ENCODE measurements at regions not wholly inside any gene's neighbourhood (a gene's known extent, or its start where the extent isn't known, plus 50 kb on each side); places are given as distances from the start of the nearest gene placed in this dataset.
A peak's percentile ranks its signal among the peaks of the same experiment; 100 is the strongest.

DNA sequence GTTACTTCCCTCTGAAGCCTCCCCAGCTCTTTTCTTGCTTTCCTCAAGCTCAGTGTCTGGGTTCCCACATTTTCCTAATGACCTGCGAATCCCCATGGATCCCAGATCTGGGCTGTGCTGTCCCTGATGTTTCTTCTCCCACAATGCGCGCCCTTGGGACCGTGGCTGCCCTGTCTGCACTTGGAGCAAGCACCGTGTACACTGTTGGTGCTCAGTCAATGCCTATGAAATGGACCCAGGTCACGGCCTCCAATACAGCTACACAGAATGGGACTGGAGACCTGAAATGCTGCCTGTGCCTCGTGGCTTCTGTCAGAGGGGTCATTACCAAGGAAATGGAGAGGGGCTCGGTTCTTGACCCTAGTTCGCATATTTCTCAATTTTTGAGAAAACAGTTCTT, 160.1 kb upstream of the SOX1 start:
- DNase-seq (ENCODE audit: low read depth, low spot score): no peak
- no peak overlapping the region for H3K4me3 ChIP-seq (ENCODE audit: low read length)

DNA sequence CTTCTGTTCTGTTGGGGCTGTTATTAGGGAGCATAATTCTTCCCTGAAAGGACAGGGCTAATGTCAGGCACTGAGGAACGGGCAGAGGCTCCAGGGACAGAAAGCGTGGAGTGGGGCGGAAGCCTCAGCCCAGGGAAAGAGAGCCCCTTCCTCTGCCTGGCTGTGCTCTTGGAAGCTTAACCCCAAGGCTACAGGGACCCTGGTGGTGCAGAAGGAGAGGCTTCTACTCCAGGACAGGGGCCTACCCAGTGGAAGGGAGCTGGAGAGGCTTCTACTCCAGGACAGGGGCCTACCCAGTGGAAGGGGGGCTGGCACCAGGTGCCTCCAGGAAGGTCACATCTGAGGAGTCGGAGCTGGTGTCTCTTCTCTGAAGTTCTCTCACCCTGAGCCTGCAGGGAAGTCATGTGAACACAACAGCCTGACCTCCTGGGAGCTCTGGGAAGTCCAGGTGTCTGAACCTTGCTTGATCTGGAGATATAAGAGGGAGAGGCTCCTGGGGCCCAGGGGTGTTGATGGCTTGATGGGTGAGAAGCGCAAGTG, 159.5 kb upstream of the SOX1 start:
- DNase-seq (ENCODE audit: low read depth, low spot score): no peak
- H3K4me3 ChIP-seq (ENCODE audit: low read length): no peak overlapping the region

DNA sequence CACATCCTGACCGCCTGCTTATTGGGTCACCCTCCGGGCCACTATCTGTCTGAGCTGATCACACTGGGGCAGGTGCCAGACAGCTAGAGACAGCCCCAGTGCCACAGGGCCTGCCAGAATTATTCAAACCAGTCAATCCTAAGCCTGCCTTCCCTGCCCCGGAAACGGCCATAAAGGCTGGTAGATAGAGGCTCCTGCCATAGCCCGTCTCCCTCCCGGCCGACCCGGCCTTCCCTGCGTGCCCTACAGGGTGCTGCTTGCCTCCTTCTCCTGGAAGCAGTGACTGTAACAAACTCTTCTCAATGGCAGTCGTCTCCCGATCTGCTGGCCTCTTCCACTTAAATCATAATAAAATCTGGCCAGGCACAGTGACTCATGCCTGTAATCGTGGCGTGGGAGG, 158.6 kb upstream of the SOX1 start:
- no peak for DNase-seq (ENCODE audit: low read depth, low spot score)
- no peak overlapping the region for H3K4me3 ChIP-seq (ENCODE audit: low read length)

- DNase-seq (ENCODE audit: low read depth, low spot score): no peak
- H3K4me3 ChIP-seq (ENCODE audit: low read length): no peak overlapping the region
Measured at GRCh38 chr13:111908981-111909380, 158.0 kb upstream of the SOX1 start.

DNA sequence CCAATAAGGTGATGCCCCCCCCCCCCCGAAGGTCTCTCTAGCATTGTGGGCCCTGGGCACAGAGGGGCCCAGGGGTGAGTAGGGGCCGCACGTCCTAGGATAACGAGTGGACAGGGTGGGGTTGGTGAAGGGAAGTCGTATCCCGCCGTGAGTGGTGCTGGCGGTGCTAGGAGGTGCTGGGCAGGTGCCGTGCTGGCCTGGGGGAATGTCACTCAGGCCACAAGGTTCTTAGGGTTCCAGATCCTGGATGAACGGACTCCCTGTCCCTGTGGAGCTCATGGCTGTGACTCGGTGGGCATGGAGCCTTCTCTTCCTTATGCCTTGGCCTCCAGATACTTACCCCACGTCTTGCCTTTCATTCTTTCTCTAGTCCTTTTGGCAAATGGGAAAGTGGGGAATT, 157.4 kb upstream of the SOX1 start:
- no peak for DNase-seq (ENCODE audit: low read depth, low spot score)
- H3K4me3 ChIP-seq (ENCODE audit: low read length): no peak overlapping the region

DNA sequence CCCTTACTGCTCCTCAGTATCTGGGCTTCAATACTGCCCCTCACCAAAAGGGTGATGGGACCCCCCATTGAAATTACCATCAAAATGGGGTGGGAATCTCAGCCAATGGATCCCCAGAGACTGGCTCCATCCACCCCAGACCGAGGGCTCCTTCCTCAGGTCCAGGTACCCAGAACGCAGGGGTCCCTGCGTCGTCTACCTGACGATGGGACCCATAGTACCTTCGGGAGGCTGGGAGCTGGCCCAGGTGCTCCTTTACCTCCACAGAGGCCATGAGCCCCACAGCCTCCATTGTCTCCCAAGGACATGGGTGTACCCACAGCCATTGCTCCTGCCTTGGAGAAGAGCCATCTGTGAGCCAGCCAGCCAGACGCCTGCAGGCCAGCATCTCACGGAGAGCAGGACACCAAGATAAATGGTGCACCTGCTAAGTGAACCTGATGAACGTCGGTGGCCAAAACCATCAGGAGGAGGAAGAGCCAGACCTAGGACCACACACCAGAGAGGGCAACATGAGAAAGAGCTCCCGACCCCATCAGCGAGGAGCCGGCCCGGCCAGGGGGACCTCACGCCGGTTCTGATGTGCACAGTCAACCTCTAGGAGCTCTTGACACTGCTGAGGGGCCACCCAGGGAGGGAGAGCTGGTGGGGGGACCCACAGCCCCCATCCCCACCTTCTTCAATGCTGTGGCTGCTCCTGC, 156.8 kb upstream of the SOX1 start:
- no peak for DNase-seq (ENCODE audit: low read depth, low spot score)
- H3K4me3 ChIP-seq (ENCODE audit: low read length): no peak overlapping the region

- no peak for DNase-seq (ENCODE audit: low read depth, low spot score)
- H3K4me3 ChIP-seq (ENCODE audit: low read length): no peak overlapping the region
Measured at GRCh38 chr13:111911121-111911720, 155.7 kb upstream of the SOX1 start.

GRCh38 chr13:111911754-111912452, 155.0 kb upstream of the SOX1 start:
- DNase-seq (ENCODE audit: low read depth, low spot score): no peak
- no peak overlapping the region for H3K4me3 ChIP-seq (ENCODE audit: low read length)

- DNase-seq (ENCODE audit: low read depth, low spot score): no peak
- no peak overlapping the region for H3K4me3 ChIP-seq (ENCODE audit: low read length)
Measured at GRCh38 chr13:111912453-111912866, 154.5 kb upstream of the SOX1 start.

DNA sequence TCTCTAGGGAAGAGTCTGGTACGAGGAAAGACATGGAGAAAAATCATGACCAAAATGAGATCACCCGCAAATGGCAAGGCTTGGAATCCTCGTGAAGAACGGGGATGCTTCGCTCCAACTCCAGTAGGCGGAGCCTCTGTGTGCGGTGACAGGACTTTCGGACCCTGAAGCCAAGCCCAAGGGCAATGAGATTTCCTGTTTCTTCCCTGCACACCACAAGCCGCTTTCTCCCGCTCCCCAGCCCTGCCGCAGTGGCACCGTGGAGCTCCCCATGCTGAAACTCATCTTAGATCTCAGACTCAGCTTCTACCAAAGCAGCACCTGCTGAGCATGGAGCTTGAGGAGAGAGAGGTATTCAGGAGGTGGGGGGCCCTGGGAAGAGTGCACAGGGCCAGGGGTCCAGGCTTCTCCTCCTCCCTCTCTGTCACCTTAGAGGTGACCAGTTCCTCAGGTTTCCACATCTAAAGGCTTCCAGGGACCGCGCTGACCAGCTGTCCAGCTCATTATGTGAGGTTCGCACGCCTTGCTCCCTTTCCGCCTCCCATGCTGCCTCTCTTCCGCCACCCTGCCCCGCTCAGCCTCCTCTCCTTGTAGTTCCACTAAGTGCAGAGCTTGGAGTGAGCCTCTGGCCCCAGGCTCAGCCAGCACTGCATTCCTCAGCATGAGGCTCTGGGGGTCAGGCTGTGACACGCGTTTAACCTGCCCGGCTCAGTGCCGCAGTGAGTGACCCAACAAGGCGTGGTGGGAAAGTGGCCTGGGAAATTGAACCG, 153.8 kb upstream of the SOX1 start:
- no peak for DNase-seq (ENCODE audit: low read depth, low spot score)
- no peak overlapping the region for H3K4me3 ChIP-seq (ENCODE audit: low read length)

DNA sequence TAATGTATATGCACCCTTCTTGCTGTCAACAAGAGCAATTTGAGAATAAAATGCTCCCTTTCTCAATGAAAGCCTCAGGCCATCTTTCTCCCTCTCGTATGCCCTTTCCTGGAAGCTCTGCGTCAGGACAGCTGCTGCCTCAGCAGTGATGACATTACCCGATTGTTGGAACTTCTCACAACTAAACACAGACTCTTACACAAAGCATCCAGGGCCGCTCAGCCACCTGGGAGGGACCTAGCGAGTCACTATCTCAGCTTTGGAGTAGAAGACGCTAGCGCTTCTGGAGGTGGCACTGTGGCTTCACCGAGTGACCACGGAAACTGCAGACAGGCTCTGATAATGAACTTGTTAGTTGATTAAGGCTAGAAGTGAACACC, 153.2 kb upstream of the SOX1 start:
- DNase-seq (ENCODE audit: low read depth, low spot score): peak; percentile 7
- no peak overlapping the region for H3K4me3 ChIP-seq (ENCODE audit: low read length)

GRCh38 chr13:111914241-111915103, 152.5 kb upstream of the SOX1 start:
- DNase-seq (ENCODE audit: low read depth, low spot score): no peak
- no peak overlapping the region for H3K4me3 ChIP-seq (ENCODE audit: low read length)

GRCh38 chr13:111915104-111915551, 151.8 kb upstream of the SOX1 start:
- H3K4me3 ChIP-seq (ENCODE audit: low read length): no peak overlapping the region
- DNase-seq (ENCODE audit: low read depth, low spot score): no peak

- no peak overlapping the region for H3K4me3 ChIP-seq (ENCODE audit: low read length)
- DNase-seq (ENCODE audit: low read depth, low spot score): no peak
Measured at GRCh38 chr13:111916201-111916600, 150.7 kb upstream of the SOX1 start.

- no peak overlapping the region for H3K4me3 ChIP-seq (ENCODE audit: low read length)
- DNase-seq (ENCODE audit: low read depth, low spot score): no peak
Measured at GRCh38 chr13:111917086-111917485, 149.9 kb upstream of the SOX1 start.

- no peak for DNase-seq (ENCODE audit: low read depth, low spot score)
- no peak overlapping the region for H3K4me3 ChIP-seq (ENCODE audit: low read length)
Measured at GRCh38 chr13:111917901-111918300, 149.0 kb upstream of the SOX1 start.

DNA sequence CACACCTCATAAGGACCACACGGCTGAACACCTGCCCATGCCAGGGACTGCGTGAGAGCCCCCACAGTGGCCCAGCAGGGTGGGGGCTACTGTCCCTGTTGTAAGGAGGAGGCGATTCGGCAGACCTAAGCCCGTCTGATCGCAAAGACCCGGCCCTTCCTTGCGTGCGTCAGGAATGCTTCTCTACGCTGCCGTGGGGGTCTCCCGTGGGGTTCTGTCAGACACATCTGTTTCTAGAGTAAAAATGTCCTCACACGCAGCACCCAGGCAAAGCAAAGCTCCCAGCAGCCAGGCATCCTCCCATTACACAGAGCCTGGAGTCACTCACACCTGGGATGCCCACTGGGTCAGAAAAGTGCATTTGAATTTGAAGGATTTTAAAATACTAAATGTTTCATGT, 147.7 kb upstream of the SOX1 start:
- no peak for DNase-seq (ENCODE audit: low read depth, low spot score)
- H3K4me3 ChIP-seq (ENCODE audit: low read length): no peak overlapping the region

DNA sequence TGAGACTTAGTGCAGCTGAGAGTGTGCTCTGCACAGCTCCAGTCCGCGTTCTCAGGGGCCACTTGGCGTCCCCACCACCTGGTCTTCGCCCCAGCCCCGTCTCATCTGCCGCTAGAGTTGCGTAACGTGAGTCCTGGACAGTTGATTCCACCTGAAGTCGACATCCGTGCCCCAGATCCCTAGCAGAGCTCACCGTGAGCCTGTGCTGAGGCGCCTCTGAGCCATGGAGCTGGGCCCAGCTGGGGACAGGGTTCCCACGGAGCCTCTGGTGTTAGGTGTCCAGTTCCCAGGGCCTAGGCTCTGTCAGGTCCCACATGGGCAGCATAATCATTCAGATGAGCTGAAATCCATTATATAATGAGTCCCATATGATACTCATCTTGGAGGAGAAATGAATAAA, 147.1 kb upstream of the SOX1 start:
- DNase-seq (ENCODE audit: low read depth, low spot score): no peak
- H3K4me3 ChIP-seq (ENCODE audit: low read length): no peak overlapping the region

Measured in Jurkat, Clone E6-1 (cell line).